ENCODE measurements at regions not wholly inside any gene's neighbourhood (a gene's known extent, or its start where the extent isn't known, plus 50 kb on each side); places are given as distances from the start of the nearest gene placed in this dataset.

DNA sequence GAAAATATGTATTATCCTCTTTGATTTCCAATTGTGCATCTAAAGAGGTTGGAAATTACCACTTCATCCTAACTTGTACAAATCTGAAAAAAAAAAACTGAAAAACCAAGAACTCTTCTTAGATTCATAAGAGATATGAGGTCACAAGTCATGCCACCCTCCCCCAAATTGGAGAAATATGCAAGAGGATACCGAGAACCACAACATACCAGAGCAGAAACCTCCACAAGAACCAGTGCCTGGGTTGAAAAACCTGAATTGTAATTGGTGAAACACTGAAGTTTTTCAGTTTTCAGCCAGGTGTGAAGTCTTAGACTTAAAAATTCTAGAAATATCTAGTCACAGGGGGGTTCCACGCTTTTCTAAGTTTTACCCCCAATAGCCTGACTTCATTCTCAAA, 1029.5 kb upstream of the LRRTM1 start:
- TF ChIP-seq, protein P1, sequence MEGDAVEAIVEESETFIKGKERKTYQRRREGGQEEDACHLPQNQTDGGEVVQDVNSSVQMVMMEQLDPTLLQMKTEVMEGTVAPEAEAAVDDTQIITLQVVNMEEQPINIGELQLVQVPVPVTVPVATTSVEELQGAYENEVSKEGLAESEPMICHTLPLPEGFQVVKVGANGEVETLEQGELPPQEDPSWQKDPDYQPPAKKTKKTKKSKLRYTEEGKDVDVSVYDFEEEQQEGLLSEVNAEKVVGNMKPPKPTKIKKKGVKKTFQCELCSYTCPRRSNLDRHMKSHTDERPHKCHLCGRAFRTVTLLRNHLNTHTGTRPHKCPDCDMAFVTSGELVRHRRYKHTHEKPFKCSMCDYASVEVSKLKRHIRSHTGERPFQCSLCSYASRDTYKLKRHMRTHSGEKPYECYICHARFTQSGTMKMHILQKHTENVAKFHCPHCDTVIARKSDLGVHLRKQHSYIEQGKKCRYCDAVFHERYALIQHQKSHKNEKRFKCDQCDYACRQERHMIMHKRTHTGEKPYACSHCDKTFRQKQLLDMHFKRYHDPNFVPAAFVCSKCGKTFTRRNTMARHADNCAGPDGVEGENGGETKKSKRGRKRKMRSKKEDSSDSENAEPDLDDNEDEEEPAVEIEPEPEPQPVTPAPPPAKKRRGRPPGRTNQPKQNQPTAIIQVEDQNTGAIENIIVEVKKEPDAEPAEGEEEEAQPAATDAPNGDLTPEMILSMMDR (IDR thresholded peaks at IDR 0.05 in 2 of 3, conservative IDR thresholded peaks at IDR 0.05 in 1 of 3; ENCODE audit: insufficient read depth in 2 of 3, low read depth in 1 of 3, low read length in 3 of 3), result no peak
- TF ChIP-seq, protein P2, sequence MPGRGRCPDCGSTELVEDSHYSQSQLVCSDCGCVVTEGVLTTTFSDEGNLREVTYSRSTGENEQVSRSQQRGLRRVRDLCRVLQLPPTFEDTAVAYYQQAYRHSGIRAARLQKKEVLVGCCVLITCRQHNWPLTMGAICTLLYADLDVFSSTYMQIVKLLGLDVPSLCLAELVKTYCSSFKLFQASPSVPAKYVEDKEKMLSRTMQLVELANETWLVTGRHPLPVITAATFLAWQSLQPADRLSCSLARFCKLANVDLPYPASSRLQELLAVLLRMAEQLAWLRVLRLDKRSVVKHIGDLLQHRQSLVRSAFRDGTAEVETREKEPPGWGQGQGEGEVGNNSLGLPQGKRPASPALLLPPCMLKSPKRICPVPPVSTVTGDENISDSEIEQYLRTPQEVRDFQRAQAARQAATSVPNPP (IDR thresholded peaks at IDR 0.05; ENCODE audit: borderline replicate concordance, insufficient read depth, insufficient read length), result no peak
- TF ChIP-seq CEBPB (tag; IDR thresholded peaks at IDR 0.05) (no peak), ZBED1 (IDR thresholded peaks at IDR 0.05) (no peak), NR3C1 (CRISPR knock-in tag; IDR thresholded peaks at IDR 0.05) (no peak), EZH2 (IDR thresholded peaks at IDR 0.05; ENCODE audit: borderline replicate concordance, low read depth, low read length) (no peak), ZNF717 (CRISPR knock-in tag; IDR thresholded peaks at IDR 0.05) (no peak), KDM2B (CRISPR knock-in tag; IDR thresholded peaks at IDR 0.05) (no peak), GABPA (tag; conservative IDR thresholded peaks at IDR 0.05; ENCODE audit: low read depth) (no peak), PML (IDR thresholded peaks at IDR 0.05; ENCODE audit: low read length) (no peak)
- TF ChIP-seq, protein P3, sequence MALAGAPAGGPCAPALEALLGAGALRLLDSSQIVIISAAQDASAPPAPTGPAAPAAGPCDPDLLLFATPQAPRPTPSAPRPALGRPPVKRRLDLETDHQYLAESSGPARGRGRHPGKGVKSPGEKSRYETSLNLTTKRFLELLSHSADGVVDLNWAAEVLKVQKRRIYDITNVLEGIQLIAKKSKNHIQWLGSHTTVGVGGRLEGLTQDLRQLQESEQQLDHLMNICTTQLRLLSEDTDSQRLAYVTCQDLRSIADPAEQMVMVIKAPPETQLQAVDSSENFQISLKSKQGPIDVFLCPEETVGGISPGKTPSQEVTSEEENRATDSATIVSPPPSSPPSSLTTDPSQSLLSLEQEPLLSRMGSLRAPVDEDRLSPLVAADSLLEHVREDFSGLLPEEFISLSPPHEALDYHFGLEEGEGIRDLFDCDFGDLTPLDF (CRISPR knock-in tag; IDR thresholded peaks at IDR 0.05), result no peak
- TF ChIP-seq, protein P4, sequence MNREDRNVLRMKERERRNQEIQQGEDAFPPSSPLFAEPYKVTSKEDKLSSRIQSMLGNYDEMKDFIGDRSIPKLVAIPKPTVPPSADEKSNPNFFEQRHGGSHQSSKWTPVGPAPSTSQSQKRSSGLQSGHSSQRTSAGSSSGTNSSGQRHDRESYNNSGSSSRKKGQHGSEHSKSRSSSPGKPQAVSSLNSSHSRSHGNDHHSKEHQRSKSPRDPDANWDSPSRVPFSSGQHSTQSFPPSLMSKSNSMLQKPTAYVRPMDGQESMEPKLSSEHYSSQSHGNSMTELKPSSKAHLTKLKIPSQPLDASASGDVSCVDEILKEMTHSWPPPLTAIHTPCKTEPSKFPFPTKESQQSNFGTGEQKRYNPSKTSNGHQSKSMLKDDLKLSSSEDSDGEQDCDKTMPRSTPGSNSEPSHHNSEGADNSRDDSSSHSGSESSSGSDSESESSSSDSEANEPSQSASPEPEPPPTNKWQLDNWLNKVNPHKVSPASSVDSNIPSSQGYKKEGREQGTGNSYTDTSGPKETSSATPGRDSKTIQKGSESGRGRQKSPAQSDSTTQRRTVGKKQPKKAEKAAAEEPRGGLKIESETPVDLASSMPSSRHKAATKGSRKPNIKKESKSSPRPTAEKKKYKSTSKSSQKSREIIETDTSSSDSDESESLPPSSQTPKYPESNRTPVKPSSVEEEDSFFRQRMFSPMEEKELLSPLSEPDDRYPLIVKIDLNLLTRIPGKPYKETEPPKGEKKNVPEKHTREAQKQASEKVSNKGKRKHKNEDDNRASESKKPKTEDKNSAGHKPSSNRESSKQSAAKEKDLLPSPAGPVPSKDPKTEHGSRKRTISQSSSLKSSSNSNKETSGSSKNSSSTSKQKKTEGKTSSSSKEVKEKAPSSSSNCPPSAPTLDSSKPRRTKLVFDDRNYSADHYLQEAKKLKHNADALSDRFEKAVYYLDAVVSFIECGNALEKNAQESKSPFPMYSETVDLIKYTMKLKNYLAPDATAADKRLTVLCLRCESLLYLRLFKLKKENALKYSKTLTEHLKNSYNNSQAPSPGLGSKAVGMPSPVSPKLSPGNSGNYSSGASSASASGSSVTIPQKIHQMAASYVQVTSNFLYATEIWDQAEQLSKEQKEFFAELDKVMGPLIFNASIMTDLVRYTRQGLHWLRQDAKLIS (CRISPR knock-in tag; IDR thresholded peaks at IDR 0.05), result no peak
